ENCODE measurements at regions not wholly inside any gene's neighbourhood (a gene's known extent, or its start where the extent isn't known, plus 50 kb on each side); places are given as distances from the start of the nearest gene placed in this dataset.

GRCh38 chr5:40165106-40165788 lies 514.5 kb upstream of the PTGER4 start:
- TF ChIP-seq CTCF (IDR thresholded peaks at IDR 0.05) = no peak

- TF ChIP-seq CTCF (IDR thresholded peaks at IDR 0.05) = no peak
Measured at GRCh38 chr5:40160435-40160834, 519.3 kb upstream of the PTGER4 start.

- TF ChIP-seq CTCF (IDR thresholded peaks at IDR 0.05) = no peak
Measured at GRCh38 chr5:40154194-40154593, 525.5 kb upstream of the PTGER4 start.

- no peak for TF ChIP-seq CTCF (IDR thresholded peaks at IDR 0.05)
Measured at GRCh38 chr5:40150896-40151295, 528.8 kb upstream of the PTGER4 start.

- TF ChIP-seq CTCF (IDR thresholded peaks at IDR 0.05) = no peak
Measured at GRCh38 chr5:40141896-40142295, 537.8 kb upstream of the PTGER4 start.

GRCh38 chr5:40141418-40141817 lies 538.3 kb upstream of the PTGER4 start:
- no peak for TF ChIP-seq CTCF (IDR thresholded peaks at IDR 0.05)

- TF ChIP-seq CTCF (IDR thresholded peaks at IDR 0.05) = no peak
Measured at GRCh38 chr5:40137223-40137622, 542.5 kb upstream of the PTGER4 start.
